ENCODE measurements at regions not wholly inside any gene's neighbourhood (a gene's known extent, or its start where the extent isn't known, plus 50 kb on each side); places are given as distances from the start of the nearest gene placed in this dataset.

DNA sequence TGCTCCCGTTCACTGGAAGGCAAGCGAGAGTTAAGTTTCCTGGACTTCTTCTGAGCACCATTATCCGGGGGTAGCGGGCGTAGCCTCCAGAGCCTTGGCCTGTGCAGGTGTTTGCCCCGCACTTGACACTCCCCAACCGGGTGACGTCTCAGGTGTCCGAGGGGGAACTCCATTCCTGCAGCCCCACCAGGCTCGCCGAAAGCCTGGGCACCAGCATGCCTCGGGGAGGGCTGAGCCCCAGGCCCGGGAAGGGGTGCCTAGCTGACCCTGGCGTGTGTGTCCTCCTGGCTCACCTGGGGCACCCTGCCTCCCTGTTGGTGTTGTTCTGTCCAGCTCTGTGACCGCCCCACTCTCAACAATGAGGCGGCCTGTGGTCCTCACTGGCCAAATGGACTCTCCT is 109.4 kb upstream of the GPR26 start:
- TF ChIP-seq POLR2A (IDR thresholded peaks at IDR 0.05): no peak
- TF ChIP-seq, protein P1, sequence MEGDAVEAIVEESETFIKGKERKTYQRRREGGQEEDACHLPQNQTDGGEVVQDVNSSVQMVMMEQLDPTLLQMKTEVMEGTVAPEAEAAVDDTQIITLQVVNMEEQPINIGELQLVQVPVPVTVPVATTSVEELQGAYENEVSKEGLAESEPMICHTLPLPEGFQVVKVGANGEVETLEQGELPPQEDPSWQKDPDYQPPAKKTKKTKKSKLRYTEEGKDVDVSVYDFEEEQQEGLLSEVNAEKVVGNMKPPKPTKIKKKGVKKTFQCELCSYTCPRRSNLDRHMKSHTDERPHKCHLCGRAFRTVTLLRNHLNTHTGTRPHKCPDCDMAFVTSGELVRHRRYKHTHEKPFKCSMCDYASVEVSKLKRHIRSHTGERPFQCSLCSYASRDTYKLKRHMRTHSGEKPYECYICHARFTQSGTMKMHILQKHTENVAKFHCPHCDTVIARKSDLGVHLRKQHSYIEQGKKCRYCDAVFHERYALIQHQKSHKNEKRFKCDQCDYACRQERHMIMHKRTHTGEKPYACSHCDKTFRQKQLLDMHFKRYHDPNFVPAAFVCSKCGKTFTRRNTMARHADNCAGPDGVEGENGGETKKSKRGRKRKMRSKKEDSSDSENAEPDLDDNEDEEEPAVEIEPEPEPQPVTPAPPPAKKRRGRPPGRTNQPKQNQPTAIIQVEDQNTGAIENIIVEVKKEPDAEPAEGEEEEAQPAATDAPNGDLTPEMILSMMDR (IDR thresholded peaks at IDR 0.05): no peak
